ENCODE measurements at regions not wholly inside any gene's neighbourhood (a gene's known extent, or its start where the extent isn't known, plus 50 kb on each side); places are given as distances from the start of the nearest gene placed in this dataset.

- H4K20me1 ChIP-seq (replicated peaks; ENCODE audit: control insufficient read depth, extremely low read depth, insufficient read depth, low read length) = no peaks in the 10 kb centered on the region
- H3K27me3 ChIP-seq (ENCODE audit: control insufficient read depth in 2 of 2, insufficient read depth in 2 of 2, low read length in 2 of 2) = peaks cover 0 to 4% of the 10 kb centered on the region in 2 experiments
- FAIRE-seq (no peak), DNase-seq (ENCODE audit: low read depth, low spot score) (no peak)
- H3K4me3 ChIP-seq (replicated peaks in 1 of 3; ENCODE audit: insufficient read depth in 1 of 3, low read depth in 1 of 3, low read length in 3 of 3) = no peak overlapping the region
- no peaks in the 10 kb centered on the region for H3K9me1 ChIP-seq (replicated peaks; ENCODE audit: control insufficient read depth, extremely low read depth, insufficient read depth, low read length)
- no peak overlapping the region for H3K9ac ChIP-seq (replicated peaks; ENCODE audit: extremely low read depth, insufficient read depth, low read length)
- H3K4me2 ChIP-seq (ENCODE audit: insufficient read depth, low read length) = no peak overlapping the region
- H2AFZ ChIP-seq (ENCODE audit: low read depth, low read length) = no peak overlapping the region
- no TSS peak for BruUV-seq (replicated peaks)
- H3K79me2 ChIP-seq (ENCODE audit: control insufficient read depth, insufficient read depth, low read length) = no peaks in the 10 kb centered on the region
- ChIA-PET CTCF (no interaction called here), POLR2A (no interaction called here)
- intact Hi-C loops (cut with micrococcal nuclease) (loop anchor here (10.0 kb wide), 2 partner anchors 58 to 458 kb away; no protein-coding TSS in a partner anchor), dilution Hi-C loops (cut with MboI; ENCODE audit: extremely low pct_ligation_motif_present, low sequenced_read_pairs) (no loop called here)
- no peaks in the 10 kb centered on the region for H3K4me1 ChIP-seq (ENCODE audit: control insufficient read depth, extremely low read depth, insufficient read depth, low read length)
- no peaks in the 10 kb centered on the region for H3K36me3 ChIP-seq (ENCODE audit: control insufficient read depth in 2 of 2, extremely low read depth in 1 of 2, insufficient read depth in 2 of 2, low read length in 2 of 2)
- no peaks in the 10 kb centered on the region for H3K9me3 ChIP-seq (replicated peaks; ENCODE audit: control insufficient read depth, insufficient read depth, low read length)
- no peak for TF ChIP-seq CTCF (IDR thresholded peaks at IDR 0.05; ENCODE audit: extremely low read depth in 1 of 2, insufficient read depth in 1 of 2, low read depth in 1 of 2, low read length in 2 of 2)
- TF ChIP-seq POLR2A (IDR thresholded peaks at IDR 0.05; ENCODE audit: low read depth, low read length) = no peak
- TF ChIP-seq MAX (IDR thresholded peaks at IDR 0.05; ENCODE audit: insufficient read depth, insufficient read length) = no peak
- no peak for TF ChIP-seq POLR2AphosphoS5 (IDR thresholded peaks at IDR 0.05; ENCODE audit: insufficient read depth, low read depth, low read length)
- TF ChIP-seq MYC (IDR thresholded peaks at IDR 0.05; ENCODE audit: low read depth, low read length) = no peak
- no peak for TF ChIP-seq EZH2 (IDR thresholded peaks at IDR 0.05; ENCODE audit: borderline replicate concordance, low read depth, low read length, severe bottlenecking)
- TF ChIP-seq GATA2 (IDR thresholded peaks at IDR 0.05; ENCODE audit: insufficient read depth, insufficient read length, low read depth, low read length) = no peak
- TF ChIP-seq FOS (IDR thresholded peaks at IDR 0.05; ENCODE audit: borderline replicate concordance, insufficient read depth, low read length) = no peak
- no peak for TF ChIP-seq JUN (IDR thresholded peaks at IDR 0.05; ENCODE audit: borderline replicate concordance, insufficient read depth, insufficient read length, low read depth)
- no peak overlapping the region for H3K27ac ChIP-seq (ENCODE audit: insufficient read depth, low read depth, low read length)
Measured at GRCh38 chr7:96532428-96532935, 177.2 kb downstream of the SEM1 start.
